Activated CD4-positive, alpha-beta T cell treated with anti-CD3 and anti-CD28 coated beads, Interleukin-2, Interleukin-6, amounts not matched to agents 100 ng/mL and 50 ng/mL, durations not matched to agents 16 hours and 8 hours (primary cell): ENCODE measurements at regions not wholly inside any gene's neighbourhood (a gene's known extent, or its start where the extent isn't known, plus 50 kb on each side); places are given as distances from the start of the nearest gene placed in this dataset.
A peak's percentile ranks its signal among the peaks of the same experiment; 100 is the strongest.
"Not testable (repeated sequence)": the region's sequence is repeated elsewhere in the genome, so short reads cannot be mapped to it uniquely, and the experiment has no call there.

Experiments used
- DNase-seq: peaks from one replicate; pipeline ENCODE4 v3.0.0-alpha.2; 2020

DNA sequence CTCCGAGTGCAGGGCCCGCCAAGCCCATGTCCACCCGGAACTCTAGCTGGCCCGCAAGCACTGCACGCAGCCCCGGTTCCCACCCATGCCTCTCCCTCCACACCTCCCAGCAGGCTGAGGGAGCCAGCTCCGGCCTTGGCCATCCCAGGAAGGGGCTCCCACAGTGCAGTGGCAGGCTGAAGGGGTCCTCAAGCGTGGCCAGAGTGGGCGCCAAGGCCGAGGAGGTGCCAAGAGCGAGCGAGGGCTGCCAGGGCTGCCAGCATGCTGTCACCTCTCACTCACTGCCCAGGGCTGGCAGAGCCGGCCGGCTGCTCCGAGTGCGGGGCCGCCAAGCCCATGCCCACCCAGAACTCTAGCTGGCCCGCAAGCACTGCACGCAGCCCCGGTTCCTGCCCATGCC lies 75.5 kb upstream of the TBC1D5 start:
- not testable (repeated sequence) for DNase-seq

DNA sequence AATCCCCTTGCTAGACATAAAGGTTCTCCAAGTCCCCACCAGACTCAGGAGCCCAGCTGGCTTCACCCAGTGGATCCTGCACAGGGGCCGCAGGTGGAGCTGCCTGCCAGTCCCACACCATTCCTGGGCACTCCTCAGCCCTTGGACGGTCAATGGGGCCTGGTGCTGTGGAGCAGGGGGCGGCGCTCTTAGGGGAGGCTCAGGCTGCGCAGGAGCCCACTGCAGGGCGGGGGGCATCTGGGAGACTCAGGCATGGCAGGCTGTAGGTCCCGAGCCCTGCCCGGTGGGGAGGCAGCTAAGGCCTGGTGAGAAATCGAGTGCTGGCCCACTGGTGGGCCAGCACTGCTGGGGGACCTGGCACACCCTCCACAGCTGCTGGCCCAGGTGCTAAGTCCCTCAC lies 75.1 kb upstream of the TBC1D5 start:
- no peak for DNase-seq

DNA sequence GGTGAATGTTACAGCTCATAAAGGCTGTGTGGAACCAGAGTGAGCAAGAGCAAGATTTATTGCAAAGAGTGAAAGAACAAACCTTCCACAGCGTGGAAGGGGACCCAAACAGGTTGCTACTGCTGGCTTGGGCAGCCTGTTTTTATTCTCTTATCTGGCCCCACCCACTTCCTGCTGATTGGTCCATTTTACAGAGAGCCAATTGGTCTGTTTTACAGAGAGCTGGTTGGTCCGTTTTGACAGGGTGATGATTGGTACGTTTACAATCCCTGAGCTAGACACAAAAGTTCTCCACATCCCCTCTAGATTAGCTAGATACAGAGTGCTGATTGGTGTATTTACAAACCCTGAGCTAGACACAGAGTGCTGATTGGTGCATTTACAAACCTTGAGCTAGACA lies 74.4 kb upstream of the TBC1D5 start:
- DNase-seq, result not testable (repeated sequence)

DNA sequence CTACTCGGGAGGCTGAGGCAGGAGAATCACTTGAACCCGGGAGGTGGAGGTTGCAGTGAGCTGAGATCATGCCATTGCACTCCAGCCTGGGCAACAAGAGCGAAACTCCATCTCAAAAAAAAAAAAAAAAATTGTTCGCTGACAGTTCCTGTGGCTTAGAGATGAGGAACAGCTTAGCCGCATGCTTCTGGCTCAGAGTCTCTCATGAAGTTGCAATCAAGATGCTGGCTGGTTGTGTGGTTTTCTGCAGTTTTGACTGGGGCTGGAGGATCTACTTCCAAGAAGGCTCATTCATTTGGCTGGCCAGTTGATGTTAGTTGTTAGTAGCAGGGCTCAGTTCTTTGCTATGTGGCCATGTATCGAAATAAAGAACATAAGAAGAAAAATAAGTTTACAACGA lies 69.9 kb upstream of the TBC1D5 start:
- not testable (repeated sequence) for DNase-seq

DNA sequence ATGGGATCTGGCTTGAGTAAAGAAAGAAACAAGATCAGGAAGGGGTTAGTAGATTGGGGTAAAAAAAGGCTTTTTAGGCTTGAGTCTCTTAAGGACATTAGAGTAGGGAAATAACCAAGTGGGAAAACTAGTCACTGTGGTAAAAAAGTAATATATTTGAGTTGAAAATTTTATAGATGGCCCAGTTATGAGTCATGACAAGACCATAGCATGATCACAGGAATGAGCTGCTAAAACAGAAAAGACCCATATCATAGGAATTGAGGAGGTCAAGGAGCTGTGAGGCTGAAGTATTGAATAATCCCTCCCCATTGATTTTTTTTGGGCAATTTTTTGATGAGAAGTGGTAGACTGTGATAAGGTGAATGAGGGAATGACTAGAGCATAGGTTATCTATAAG lies 69.2 kb upstream of the TBC1D5 start:
- no peak for DNase-seq

DNA sequence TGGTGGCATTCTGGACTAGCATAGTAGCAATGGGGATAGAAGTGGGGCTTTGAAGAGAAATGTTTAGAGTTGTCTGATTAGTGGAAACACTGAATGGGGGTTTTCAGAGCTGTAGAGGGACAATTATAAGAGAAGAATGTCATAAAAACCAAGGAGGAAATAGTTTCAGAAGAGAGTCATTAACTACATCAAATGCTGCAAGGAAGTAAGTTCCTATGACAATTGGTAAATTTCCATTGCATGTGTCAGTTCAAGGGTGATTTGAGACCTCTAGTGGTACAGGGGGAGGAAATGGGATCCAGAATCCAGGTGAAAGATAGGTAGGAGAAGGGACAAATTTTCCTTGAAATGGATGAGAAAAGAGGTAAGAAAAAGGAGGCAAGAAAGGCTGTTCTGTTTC lies 68.3 kb upstream of the TBC1D5 start:
- no peak for DNase-seq

DNA sequence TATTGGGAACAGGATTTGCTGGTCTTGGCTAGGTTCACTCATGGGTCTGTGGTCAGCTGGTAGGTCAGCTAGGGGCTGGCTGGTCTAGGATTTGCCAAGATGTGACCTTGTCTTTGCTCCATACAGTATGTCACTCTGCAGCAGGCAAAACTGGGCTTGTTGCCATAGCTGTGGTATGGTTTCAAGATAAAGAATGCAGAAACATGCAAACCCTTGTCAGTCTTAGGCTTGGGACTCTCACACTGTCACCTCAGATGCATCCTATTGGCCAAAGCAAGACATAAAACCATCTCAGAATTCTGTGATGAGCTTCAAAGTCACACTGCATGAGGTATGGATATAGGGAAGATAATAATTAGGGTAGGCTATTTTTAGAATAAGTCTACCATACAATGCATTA lies 66.6 kb upstream of the TBC1D5 start:
- DNase-seq, result no peak

DNA sequence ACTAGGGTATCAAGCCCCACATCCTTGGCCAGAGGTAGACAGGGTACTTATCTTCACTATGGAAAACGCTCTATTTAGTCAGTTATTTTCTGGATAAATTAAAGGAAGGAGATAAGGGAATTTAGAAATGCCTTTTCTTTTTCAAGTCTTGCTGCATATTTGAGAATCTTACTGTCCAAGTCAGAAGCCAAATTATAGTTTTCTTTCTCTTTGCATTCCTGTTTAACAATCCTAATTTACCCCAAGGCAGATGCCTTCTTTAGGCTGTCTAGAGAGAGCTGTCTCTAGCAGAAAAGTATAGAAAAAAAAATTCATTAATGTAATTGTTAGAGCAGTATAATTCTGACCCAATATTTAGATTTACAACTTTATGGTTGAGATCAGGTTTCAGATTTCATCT lies 64.4 kb upstream of the TBC1D5 start:
- no peak for DNase-seq

DNA sequence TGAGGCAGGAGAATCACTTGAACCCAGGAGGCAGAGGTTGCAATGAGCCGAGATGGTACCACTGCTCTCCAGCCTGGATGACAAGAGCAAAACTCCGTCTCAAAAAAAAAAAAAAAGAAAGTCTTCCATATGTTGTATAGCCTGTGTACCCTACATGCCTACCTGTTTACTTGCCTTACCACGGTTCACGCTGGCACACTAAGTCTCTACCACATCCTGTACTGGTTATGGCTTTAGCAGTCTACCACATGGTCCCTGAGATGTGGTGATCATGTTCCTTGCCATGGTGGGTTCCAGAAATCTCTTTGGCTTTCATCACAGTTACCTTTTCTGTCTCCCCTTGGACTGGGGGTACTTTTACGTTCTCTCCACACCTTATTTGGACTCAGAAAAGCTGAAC lies 63.8 kb upstream of the TBC1D5 start:
- DNase-seq, result peak; percentile 3

DNA sequence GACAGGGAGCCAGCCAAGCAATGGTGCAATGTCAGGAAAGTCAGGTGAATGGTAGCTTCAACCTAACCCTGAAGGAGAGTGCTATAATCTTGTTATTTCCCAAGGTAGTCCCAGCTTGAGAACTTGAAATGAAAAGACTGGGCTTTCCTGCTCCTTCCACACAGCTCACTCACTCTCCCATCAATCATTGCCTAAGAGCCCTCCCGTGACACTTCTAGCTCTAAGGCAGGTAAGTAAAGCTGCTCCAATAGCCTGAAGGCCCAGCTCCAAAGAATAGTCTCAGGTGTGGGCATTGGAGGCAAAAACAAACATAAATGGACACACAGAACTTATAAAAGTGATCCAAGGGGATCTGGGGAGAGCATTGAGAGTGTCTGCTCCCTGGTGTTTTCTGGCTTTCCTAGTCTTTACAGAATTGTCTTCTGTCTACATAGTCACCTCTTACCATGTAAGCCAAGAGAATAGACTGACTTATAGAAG lies 63.1 kb upstream of the TBC1D5 start:
- DNase-seq, result no peak

DNA sequence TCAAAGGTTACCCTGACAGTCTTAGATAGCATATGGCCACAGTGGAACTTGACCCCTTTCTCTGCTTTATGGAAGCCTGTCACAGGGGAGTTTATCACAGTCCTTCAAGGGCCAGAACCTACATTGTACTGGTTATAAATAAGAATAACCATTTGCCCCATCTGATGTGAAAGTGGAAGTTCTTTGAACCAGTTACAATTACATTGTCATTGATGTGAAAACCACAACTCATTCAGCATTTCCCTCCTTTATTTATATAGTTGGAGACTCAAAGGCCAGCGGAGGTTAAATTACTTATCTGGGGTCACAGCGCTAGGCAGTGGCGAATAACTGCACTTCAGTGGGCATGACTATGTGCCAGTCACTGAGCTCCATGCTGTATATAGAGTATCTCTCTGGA lies 60.5 kb upstream of the TBC1D5 start:
- DNase-seq, result no peak

DNA sequence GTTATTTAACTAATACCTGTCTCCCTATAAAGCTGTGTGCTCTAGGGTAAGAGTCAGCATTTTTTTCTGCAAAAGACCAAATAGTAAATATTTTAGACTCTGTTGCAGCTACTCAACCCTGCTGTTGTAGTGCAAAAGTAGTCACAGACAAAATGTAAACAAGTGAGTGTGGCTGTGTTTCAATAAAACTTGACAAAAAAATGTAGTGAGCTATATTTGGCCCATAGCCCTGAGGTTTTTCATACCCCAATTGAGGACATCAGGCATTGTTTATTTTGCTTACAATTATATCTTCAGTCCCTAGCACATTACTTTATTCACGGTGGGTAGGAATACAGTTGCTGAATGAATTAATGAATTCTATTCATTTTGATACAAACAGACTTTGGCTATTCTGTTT lies 58.7 kb upstream of the TBC1D5 start:
- no peak for DNase-seq

DNA sequence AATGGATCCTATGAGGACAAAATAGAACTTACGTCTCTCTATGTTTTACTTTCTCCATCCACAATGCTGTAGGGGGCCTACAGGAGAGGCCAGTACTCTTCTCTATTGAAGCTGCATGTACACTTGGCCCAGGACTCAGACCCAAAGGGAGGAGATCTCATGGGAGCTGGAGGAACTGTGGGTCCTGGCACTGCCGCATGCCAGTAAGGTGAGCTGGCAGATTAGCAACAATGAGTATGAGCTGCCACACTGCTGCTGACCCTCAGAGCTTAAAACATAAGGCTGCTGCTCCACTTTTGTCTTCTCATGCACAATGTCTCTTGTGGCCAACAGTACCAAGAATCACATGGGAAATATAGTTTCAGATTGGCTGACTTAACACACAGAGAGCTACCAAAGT lies 57.8 kb upstream of the TBC1D5 start:
- no peak for DNase-seq

DNA sequence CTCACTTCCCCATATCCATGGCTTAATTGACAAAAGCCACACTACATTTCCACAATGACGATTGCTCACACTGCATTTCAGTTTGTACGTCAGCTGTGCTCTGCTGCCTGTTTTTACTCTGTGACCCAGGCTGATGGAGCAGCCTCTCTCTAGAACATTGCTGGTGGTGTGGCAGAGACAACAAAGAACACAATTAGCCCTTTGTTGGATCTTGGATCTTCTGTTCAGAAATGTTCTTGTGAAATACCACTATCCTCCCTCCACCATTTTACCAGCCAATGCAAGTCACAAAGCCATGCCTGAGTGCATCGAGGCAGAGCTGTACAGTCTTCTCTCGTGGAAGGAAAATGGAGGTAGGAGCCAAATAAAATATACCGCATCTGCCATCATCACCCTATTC lies 56.9 kb upstream of the TBC1D5 start:
- DNase-seq, result no peak

DNA sequence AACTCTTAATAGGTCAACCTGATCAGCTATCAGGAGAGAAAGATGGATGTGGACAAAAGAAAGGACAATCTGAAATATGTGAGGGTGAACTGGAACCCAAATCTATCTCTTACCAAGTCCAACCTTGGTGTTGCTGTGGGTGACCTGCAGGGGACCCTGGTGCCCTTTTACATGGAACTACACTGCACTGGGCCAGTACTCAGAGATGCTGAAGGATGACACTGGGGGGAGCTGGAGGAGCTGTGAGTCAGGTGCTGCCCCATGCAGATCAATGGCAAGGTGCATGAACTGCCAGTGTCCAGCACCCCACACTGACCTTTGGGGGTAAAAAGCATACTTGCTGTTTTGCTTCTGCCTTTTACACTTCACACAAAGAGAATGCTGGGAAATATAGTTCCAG lies 55.6 kb upstream of the TBC1D5 start:
- DNase-seq, result no peak

DNA sequence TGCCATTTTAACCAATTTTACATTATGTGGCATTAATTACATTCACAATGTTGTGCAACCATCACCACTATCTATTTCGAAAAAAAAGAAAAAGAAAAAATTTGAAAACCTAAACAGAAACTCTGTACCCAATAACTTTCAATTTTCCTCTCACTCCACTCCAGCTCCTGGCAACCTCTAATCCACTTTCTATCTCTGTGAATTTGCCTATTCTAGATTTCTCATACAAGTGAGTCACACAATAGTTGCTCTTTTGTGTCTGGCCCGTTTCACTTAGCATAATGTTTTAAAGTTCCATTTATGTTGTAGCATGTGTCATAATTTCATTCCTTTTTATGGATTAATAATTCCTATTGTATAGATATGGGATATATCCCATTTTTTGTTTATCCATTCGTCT lies 53.3 kb upstream of the TBC1D5 start:
- no peak for DNase-seq

DNA sequence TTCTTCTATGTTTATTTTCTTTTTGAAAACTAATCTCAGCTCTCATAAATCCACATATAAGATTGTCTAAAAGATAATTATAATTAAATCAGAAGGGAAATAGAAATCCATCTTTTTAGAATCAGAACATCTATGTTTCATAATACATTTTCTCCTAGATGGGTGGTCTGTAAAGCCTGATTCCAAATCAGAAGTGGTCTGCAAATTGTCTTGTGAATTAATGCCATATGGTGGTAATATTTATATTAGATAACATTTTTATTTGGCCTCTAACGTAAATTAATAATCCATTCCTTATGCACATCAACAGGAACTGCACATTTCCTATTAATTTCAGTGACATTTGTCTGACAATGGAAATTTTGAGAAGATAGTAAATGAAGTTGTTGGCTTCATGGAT lies 52.8 kb upstream of the TBC1D5 start:
- DNase-seq, result no peak

DNA sequence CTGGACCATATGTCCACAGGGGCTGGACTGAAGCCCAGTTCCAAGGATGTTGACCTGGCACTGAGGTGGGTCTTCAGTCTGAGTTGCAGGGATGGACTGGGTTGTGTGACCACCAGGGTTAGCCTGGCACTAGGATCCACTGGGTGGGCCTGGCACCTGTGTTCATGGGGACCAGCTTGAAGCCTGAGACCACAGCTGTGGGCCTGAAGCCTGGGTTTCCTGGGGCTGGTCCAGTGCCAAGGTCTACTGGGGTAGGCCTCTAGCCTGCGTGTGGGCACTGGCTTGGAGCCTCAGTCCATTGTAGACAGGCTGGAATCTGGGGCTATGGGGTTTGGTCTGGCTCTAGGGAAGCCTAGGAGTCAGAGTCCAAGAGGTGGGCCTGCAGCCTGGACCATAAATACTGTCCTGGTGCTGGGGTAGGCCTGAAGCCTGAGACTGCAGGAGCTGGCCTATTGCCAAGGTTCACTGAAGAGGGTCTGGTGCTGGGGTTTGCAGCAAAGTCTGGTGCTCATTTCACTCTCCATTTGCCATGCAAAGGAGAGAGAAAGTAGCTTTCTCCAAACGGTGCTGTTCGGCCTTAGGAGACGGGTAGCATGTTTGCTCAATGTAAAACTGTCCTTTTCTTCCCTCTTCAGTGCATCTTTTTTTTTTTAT lies 51.2 kb upstream of the TBC1D5 start:
- no peak for DNase-seq
